GM21576 (cell line): ENCODE measurements at regions not wholly inside any gene's neighbourhood (a gene's known extent, or its start where the extent isn't known, plus 50 kb on each side); places are given as distances from the start of the nearest gene placed in this dataset.
"Not testable (repeated sequence)": the region's sequence is repeated elsewhere in the genome, so short reads cannot be mapped to it uniquely, and the experiment has no call there.

Source experiments
- ATAC-seq: cut with Tn5 transposase; IDR thresholded peaks from one replicate; pipeline ENCODE4 v1.9.1; 2021; ENCODE audit warnings: mild to moderate bottlenecking, moderate library complexity; ENCODE audit not compliant: unreplicated experiment

- ATAC-seq = no peak
These were observed 256.0 kb downstream of the AHR start for GRCh38 chr7:17554341-17555015.

DNA sequence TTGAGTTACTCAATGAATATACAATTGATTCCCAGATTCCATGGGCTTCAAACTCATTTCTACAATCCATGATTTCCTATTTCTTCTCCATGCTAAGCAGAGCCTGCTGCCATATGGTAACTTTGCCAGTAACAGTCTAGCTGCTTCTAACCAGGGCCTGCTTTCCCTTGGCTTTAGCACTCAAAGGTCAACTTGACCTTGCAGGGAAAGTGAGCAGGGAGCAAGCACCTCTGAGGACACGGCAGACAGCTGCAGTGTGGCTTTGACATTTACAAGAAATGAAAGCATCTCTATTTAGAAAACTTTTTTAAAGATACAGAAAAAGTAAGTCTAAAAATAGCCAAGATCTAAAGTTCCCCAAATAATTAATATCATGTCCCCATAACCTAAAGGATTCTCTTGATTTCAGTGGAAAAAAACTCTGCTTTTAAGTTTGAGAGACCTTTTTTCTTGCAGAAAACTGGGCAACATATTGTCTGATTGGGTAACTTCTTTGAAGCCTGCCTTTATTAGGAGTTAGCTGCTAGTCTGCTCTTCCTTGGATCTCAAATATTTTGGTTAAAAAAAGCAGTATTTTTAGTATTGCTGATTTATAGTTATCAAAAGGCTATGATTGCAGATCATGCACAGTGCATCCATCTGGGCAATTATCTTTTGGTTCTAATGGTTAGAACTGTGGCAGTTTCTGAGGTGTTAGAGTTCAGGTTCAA is 257.9 kb downstream of the AHR start:
- ATAC-seq = no peak

DNA sequence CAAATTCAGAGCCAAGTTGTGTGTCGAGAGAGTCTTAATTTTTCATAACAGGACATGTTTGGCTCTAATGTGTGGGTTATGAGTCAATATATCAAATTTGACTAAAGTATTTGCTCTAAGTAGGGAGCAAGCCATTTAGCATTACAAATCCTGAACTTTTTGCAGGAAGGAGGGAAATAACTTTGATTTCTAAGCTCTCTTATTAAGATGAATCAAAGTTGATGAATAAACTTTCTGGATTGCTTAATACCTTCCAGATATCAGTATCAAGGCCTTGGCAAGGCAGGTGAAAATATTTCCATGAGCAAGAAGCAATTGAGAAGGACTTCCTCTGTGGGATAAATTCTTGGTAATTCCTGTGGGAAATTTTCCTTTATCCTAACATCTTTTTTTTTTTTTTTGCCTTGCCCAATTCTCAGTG is 258.8 kb downstream of the AHR start:
- ATAC-seq = no peak

DNA sequence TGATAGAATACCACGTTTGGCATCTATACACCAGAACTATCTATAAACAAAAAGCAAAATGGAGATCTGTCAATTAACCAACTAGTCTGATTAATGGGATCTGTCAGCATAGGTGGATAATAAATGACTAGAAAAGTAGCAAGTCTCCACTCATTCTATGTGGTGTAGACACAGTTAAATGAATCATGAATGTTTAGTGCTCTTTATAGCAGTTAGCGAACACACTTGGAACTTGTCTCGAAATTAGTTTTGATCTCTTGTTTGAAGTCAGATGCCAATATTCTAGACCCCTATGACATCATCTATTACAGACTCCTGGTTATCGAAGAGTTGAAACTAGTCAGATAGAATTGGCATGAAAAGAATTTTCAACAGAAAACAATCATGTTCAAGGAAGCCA is 259.7 kb downstream of the AHR start:
- no peak for ATAC-seq

DNA sequence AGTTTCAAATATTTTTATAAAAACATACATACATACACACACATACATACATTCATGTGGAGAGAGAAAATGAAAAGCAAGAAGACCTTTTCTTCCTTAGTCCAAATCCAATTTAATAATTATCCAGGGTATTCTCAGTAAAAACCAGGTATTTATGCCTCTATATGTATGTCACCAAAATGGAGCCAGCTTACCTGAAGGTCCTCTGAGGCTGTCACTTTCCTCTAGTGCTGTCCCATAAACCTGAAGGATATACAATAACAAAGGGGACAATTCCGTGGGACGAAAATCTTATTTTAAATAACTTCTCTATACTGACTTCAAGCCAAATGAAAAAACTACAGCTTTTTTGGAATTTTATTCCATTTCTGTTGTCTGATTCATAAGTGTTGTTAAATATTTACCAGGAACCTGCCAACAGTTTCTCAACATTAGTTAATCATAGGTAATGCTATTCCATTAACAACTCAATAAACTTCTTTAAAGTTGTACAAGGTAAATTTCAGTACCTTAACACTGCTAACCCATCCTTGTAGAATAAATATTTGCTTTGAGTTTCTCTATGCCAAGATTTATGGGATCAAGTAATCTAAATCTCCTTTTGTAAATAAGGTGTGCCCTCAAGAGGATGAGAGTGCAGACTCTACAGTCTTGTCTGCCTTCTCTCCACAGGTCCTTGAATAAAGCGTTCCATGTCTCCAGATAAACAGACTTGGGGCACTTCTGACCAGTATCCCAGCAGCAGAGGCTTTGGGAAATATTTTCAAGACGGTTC is 260.3 kb downstream of the AHR start:
- ATAC-seq = no peak

- no peak for ATAC-seq
These were observed 260.9 kb downstream of the AHR start for GRCh38 chr7:17559388-17559787.

DNA sequence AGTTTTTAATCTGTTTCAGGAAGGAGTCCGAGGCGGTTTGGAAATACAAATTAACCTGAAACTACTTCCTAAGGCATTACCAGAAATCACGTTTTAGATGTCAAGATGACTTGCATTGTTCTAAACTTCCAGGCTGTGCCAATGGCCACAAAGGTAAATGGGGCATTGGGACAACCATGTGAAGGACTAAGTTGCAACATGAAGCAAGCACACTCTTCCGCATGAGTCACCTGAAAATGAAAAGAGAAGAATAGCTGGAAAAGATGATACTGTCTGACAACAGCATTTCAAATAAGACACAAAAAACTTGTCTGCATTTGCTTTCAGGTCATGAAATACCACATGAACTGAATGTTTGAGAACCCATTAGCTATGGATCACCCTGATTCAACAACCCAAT is 262.1 kb downstream of the AHR start:
- ATAC-seq = no peak

DNA sequence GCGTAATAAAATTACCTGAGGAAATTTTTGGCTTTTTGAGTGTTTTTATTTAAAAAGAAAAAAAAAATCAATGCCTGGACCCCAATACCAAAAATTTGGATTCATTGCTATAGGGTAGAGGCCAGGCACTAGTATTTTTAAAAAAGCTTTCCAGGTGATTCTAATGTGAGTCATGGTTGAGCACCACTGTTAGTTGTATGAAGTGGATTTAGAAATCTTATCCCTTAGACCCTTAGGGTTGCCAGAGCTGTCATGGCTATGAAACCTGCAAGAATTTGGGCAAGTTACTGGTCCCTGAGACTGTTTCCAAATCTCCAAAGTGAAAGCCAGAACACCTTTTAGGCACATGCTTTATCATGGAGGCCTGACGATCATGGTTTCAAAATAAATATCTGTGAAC is 262.5 kb downstream of the AHR start:
- no peak for ATAC-seq

GRCh38 chr7:17564678-17565212 is 266.3 kb downstream of the AHR start:
- ATAC-seq = no peak

DNA sequence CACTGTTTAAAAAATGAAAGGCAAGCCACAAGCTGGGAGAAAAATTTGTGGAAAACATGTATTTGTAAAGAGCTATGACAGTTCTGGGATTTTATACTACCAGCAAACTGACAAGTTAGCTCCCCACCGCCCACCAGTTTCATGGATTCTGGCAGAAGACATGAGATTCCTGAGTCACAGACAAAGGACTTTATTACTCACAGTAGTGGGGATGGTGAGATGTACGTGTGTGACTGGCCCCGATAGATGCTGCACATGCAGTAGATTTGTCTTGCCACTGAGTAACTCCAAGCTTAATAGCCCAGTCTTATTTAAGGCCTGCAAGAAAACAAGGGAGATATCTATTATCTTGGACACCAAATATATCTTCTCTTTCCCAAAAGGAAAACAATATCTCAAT is 281.7 kb downstream of the AHR start:
- no peak for ATAC-seq

DNA sequence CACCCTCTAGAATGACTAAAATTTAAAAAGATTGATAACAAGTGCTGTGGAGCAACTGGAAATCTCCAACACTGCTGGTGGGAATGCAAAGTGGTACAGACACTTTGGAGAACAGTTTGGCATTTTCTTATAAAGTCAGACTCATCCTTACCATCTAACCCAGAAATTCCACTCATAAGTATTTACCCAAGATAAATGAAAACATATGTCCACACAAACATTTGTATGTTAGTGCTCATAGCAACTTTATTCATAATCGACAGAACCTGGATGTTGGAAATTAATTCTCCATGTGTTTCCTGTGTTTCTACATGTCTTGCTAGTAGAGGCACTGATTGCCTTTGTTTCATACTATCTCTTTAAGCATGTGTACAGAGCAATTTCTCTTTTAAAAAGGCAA is 282.4 kb downstream of the AHR start:
- no peak for ATAC-seq

GRCh38 chr7:17581301-17581700 is 282.8 kb downstream of the AHR start:
- ATAC-seq = no peak

GRCh38 chr7:17582696-17583095 is 284.2 kb downstream of the AHR start:
- ATAC-seq = not testable (repeated sequence)

GRCh38 chr7:17583786-17584185 is 285.3 kb downstream of the AHR start:
- ATAC-seq = no peak

GRCh38 chr7:17584822-17585221 is 286.4 kb downstream of the AHR start:
- no peak for ATAC-seq

DNA sequence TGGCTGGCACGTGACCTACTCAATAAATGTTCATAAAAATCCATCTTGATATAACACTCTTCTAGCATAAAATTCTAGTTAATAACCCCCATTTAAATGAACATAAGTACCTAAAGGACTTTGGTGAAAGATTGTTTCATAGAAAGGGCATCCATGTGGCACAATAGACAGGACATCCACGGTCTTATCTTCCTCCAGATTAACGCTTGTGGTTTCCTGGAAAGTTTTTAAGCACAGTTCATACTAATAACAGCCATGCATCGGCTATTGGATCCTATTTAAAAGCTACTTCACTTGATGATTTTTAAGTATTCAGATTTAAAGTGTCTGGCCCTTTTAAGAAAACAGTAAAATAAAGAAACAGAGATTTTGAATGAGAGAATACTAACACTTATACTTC is 288.3 kb downstream of the AHR start:
- ATAC-seq = no peak

DNA sequence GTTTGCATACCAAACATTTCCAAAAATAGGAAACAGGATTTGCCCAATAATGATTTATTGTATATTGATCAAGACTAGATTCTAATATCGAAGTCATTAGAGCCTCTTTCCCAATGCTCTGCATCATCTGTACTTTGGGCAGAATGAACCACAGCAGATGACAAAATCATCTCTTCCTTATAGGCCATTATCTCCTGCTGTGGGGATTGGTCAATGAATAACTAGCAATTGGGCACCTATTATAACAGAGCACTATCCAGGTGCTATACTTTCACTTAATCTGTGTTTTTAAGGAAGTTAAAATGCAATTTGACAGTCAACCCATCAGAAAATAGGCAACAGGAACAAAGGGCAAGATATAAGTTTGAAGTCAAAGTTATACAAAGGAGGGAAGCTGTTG is 290.3 kb downstream of the AHR start:
- ATAC-seq = no peak

GRCh38 chr7:17589671-17590070 is 291.2 kb downstream of the AHR start:
- ATAC-seq = no peak

DNA sequence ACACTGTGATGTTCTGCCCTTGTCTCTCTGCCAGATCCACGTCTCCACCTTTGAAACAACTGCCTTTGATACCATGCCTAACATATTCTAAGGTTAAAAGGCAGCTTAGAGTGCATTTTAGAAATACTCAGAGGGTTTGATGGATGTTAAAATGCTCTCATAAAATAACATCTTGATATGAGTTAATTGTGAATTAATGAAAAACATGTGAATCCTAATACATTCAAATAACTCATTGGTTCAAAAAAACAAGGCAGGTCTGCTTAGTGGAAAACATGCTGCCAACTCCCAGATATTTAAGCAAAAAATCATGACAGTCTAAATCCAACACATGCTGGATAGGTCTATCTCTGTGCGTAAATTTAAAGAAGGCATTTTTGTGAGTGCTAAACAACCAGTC is 291.8 kb downstream of the AHR start:
- no peak for ATAC-seq

GRCh38 chr7:17593819-17594419 is 295.5 kb downstream of the AHR start:
- no peak for ATAC-seq

GRCh38 chr7:17595546-17595945 is 297.1 kb downstream of the AHR start:
- no peak for ATAC-seq
